ENCODE measurements at regions not wholly inside any gene's neighbourhood (a gene's known extent, or its start where the extent isn't known, plus 50 kb on each side); places are given as distances from the start of the nearest gene placed in this dataset.
"Not testable (repeated sequence)": the region's sequence is repeated elsewhere in the genome, so short reads cannot be mapped to it uniquely, and the experiment has no call there.

- not testable (repeated sequence) for DNase-seq (ENCODE audit: low read depth)
These were observed 126.9 kb downstream of the NDFIP2 start for GRCh38 chr13:79607895-79608294.

All from GM04504 (cell line).